ENCODE measurements at regions not wholly inside any gene's neighbourhood (a gene's known extent, or its start where the extent isn't known, plus 50 kb on each side); places are given as distances from the start of the nearest gene placed in this dataset.
A peak's percentile ranks its signal among the peaks of the same experiment; 100 is the strongest.

DNA sequence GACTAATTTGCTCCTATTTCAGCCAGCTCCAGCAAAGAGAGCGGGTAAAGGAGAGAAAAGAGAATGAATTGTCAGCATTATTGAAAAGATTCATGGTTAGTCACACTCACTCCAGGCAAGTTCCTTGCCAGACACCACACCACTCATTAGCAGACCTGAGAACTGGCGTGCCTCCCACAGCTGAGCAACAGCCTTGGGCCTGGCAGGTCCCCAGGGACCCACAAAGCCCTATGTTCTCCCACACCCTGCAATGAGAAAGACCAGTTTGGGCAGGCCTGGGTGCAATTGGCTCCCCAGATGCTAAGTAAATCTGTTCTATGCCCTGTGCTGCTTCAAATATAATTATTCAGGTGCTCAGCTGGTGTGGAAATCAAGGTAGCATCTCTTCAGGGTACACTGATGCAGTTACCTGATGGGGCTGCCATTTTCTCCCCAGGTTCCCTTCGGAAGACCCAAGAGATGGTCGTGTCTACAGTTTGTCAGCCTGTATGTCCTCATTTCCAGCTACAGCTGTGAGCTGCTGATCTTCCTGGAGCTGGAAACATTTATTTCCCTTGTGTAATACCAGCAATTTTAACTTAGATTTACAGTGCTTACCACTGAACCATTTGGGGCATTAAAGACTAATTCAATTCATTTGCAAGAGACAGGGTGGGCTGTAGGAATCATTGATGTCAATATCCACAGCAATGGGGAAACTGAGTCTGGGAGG is 405.0 kb downstream of the COG6 start (continued):
- TF ChIP-seq, protein P1, sequence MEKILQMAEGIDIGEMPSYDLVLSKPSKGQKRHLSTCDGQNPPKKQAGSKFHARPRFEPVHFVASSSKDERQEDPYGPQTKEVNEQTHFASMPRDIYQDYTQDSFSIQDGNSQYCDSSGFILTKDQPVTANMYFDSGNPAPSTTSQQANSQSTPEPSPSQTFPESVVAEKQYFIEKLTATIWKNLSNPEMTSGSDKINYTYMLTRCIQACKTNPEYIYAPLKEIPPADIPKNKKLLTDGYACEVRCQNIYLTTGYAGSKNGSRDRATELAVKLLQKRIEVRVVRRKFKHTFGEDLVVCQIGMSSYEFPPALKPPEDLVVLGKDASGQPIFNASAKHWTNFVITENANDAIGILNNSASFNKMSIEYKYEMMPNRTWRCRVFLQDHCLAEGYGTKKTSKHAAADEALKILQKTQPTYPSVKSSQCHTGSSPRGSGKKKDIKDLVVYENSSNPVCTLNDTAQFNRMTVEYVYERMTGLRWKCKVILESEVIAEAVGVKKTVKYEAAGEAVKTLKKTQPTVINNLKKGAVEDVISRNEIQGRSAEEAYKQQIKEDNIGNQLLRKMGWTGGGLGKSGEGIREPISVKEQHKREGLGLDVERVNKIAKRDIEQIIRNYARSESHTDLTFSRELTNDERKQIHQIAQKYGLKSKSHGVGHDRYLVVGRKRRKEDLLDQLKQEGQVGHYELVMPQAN (conservative IDR thresholded peaks at IDR 0.05) = no peak
- peak; percentile 100 for TF ChIP-seq GATAD2B (conservative IDR thresholded peaks at IDR 0.05; ENCODE audit: low read depth)
- TF ChIP-seq MTA2 (IDR thresholded peaks at IDR 0.05; ENCODE audit: low read depth) = peak; percentile 85
- no peak for TF ChIP-seq NRF1 (conservative IDR thresholded peaks at IDR 0.05; ENCODE audit: low read depth, low read length)
- no peak for TF ChIP-seq MYB (IDR thresholded peaks at IDR 0.05; ENCODE audit: borderline replicate concordance, low read depth, low read length)
- no peak for TF ChIP-seq TCF7 (IDR thresholded peaks at IDR 0.05; ENCODE audit: borderline replicate concordance)
- TF ChIP-seq, protein P2, sequence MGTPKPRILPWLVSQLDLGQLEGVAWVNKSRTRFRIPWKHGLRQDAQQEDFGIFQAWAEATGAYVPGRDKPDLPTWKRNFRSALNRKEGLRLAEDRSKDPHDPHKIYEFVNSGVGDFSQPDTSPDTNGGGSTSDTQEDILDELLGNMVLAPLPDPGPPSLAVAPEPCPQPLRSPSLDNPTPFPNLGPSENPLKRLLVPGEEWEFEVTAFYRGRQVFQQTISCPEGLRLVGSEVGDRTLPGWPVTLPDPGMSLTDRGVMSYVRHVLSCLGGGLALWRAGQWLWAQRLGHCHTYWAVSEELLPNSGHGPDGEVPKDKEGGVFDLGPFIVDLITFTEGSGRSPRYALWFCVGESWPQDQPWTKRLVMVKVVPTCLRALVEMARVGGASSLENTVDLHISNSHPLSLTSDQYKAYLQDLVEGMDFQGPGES (IDR thresholded peaks at IDR 0.05) = no peak
- no peak for TF ChIP-seq KAT2A (conservative IDR thresholded peaks at IDR 0.05; ENCODE audit: control insufficient read depth, low read depth, low read length)
- TF ChIP-seq, protein P3, sequence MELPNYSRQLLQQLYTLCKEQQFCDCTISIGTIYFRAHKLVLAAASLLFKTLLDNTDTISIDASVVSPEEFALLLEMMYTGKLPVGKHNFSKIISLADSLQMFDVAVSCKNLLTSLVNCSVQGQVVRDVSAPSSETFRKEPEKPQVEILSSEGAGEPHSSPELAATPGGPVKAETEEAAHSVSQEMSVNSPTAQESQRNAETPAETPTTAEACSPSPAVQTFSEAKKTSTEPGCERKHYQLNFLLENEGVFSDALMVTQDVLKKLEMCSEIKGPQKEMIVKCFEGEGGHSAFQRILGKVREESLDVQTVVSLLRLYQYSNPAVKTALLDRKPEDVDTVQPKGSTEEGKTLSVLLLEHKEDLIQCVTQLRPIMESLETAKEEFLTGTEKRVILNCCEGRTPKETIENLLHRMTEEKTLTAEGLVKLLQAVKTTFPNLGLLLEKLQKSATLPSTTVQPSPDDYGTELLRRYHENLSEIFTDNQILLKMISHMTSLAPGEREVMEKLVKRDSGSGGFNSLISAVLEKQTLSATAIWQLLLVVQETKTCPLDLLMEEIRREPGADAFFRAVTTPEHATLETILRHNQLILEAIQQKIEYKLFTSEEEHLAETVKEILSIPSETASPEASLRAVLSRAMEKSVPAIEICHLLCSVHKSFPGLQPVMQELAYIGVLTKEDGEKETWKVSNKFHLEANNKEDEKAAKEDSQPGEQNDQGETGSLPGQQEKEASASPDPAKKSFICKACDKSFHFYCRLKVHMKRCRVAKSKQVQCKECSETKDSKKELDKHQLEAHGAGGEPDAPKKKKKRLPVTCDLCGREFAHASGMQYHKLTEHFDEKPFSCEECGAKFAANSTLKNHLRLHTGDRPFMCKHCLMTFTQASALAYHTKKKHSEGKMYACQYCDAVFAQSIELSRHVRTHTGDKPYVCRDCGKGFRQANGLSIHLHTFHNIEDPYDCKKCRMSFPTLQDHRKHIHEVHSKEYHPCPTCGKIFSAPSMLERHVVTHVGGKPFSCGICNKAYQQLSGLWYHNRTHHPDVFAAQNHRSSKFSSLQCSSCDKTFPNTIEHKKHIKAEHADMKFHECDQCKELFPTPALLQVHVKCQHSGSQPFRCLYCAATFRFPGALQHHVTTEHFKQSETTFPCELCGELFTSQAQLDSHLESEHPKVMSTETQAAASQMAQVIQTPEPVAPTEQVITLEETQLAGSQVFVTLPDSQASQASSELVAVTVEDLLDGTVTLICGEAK (IDR thresholded peaks at IDR 0.05; ENCODE audit: borderline replicate concordance) = no peak
- no peak for TF ChIP-seq SUZ12 (IDR thresholded peaks at IDR 0.05; ENCODE audit: unreplicated experiment)
- TF ChIP-seq, protein P4, sequence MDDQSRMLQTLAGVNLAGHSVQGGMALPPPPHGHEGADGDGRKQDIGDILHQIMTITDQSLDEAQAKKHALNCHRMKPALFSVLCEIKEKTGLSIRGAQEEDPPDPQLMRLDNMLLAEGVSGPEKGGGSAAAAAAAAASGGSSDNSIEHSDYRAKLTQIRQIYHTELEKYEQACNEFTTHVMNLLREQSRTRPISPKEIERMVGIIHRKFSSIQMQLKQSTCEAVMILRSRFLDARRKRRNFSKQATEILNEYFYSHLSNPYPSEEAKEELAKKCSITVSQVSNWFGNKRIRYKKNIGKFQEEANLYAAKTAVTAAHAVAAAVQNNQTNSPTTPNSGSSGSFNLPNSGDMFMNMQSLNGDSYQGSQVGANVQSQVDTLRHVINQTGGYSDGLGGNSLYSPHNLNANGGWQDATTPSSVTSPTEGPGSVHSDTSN (IDR thresholded peaks at IDR 0.05; ENCODE audit: insufficient replicate concordance, low read depth, low read length) = peak; percentile 53
- no peak for TF ChIP-seq GABPA (IDR thresholded peaks at IDR 0.05; ENCODE audit: low read depth)
- TF ChIP-seq ZNF384 (IDR thresholded peaks at IDR 0.05; ENCODE audit: borderline replicate concordance, low read depth, low read length) = no peak
- 0 out of 2 replicates have a peak, but pooled peaks have one; percentile 59 for TF ChIP-seq TBL1XR1 (IDR thresholded peaks at IDR 0.05; ENCODE audit: low read depth, low read length)
- TF ChIP-seq, protein P5, sequence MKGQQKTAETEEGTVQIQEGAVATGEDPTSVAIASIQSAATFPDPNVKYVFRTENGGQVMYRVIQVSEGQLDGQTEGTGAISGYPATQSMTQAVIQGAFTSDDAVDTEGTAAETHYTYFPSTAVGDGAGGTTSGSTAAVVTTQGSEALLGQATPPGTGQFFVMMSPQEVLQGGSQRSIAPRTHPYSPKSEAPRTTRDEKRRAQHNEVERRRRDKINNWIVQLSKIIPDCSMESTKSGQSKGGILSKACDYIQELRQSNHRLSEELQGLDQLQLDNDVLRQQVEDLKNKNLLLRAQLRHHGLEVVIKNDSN (IDR thresholded peaks at IDR 0.05; ENCODE audit: borderline replicate concordance, extremely low read length, insufficient read depth, low read depth, low read length) = no peak
- no peak for TF ChIP-seq CREB1 (IDR thresholded peaks at IDR 0.05; ENCODE audit: low read depth)
- TF ChIP-seq POLR2A (IDR thresholded peaks at IDR 0.05; ENCODE audit: low read depth, low read length) = no peak
- TF ChIP-seq NR2C2 (IDR thresholded peaks at IDR 0.05; ENCODE audit: borderline replicate concordance, control insufficient read depth, insufficient read length, low read depth) = no peak
- no peak for TF ChIP-seq HDAC2 (IDR thresholded peaks at IDR 0.05)
- no peak for TF ChIP-seq RBBP5 (conservative IDR thresholded peaks at IDR 0.05)
- TF ChIP-seq, protein P6, sequence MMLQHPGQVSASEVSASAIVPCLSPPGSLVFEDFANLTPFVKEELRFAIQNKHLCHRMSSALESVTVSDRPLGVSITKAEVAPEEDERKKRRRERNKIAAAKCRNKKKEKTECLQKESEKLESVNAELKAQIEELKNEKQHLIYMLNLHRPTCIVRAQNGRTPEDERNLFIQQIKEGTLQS (IDR thresholded peaks at IDR 0.05; ENCODE audit: borderline replicate concordance, extremely low read depth, low read depth, low read length) = no peak
